Suppressor macrophage (primary cell): ENCODE measurements at regions not wholly inside any gene's neighbourhood (a gene's known extent, or its start where the extent isn't known, plus 50 kb on each side); places are given as distances from the start of the nearest gene placed in this dataset.
"Not testable (repeated sequence)": the region's sequence is repeated elsewhere in the genome, so short reads cannot be mapped to it uniquely, and the experiment has no call there.

Experiments
- DNase-seq, 4 experiments: peaks; one replicate each; pipeline ENCODE4 v3.0.0-alpha.2; 2020 to 2022

DNA sequence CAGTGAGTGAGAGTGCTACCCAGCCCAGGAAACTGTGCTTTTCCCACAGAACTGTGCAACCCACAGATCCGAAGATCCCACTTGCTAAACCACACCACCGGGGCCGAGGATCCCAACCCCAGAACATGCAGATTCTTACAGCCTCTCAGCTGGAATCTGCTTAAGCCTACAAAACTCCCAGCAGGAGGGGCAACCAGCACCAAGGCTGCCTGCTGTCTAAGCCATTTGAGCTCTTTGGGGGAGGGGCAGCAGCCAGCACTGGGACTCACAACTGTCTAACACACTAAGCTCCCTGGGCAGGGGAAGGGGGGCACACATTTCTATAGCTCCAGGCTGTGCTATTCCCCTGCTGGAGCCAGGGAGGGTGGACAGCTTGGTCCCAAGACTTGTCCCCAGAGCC lies 529.9 kb downstream of the XPNPEP1 start:
- DNase-seq, result no peak

DNA sequence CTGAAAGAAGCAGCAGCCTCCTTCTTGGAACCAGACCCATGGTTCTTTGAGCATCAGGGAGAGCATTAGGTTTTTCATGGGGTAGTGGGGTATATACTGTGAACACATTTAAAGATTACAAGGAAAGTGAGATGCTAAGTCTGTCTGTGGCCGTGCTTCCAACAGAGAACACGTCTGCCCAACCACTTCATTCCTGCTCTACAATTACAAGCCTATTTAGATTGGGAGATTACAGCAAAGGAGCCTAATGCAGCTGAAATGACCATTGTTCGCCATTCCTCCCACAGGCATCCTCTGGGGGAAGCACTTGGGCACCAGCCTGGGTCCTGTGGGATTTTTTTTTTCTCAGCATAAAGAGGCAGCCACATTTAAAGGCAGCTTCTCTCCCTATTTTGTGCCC lies 536.4 kb downstream of the XPNPEP1 start:
- no peak for DNase-seq

DNA sequence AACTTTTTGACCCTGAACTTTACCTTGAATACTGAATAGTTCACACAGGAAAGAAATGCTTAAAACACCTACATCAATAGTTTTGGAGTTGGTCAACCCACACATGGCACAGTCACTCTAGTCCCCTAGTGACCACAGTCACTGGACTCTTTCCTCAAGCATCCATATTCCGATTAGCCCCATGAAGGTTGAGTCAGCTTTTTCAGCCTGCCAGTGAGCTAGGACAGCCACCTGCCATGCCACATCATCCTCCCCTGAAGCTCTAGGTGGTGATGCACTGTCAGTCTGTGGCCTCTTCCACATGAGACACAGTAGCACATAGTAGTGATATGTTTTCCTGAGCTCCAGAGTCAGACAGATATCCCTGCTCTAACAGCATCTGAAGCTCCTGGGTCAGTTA lies 537.2 kb downstream of the XPNPEP1 start:
- no peak for DNase-seq

DNA sequence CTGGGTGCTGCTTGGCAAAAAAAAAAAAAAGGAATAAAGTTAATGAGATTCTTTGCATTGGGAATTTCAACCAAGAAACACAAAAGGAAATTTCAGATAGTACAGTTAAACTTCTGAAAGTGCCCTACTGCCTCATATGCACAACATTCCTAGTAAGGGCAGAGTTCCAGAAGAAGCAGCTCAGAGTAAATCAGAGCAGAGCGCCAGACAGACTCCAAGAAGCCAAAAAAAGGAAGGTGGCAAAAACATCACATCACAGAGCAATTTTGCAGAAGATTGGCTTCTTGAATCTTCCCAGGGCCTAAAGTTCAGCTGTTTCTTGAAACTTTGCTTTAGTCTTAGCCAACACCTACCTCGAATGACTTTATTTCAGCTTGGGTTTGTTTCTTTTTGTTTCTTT lies 544.1 kb downstream of the XPNPEP1 start:
- DNase-seq, result no peak

DNA sequence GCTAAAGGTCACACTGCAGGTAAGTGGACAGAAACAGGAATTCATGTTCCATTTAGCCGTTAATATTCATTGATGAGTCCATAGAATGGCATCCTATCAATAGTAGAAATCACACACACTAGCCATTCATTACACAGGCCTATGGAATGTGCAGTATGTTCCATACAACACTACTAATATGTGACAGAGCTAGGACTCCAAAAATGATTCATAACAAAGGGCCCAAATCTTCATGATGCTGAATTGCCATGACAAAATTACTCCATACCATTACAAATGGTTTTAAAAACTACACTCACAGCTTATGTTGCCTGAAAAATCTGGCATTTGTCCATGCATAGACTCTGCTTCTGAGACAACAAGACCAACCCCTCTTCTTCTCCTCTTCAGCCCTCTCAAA lies 549.1 kb downstream of the XPNPEP1 start:
- no peak for DNase-seq

DNA sequence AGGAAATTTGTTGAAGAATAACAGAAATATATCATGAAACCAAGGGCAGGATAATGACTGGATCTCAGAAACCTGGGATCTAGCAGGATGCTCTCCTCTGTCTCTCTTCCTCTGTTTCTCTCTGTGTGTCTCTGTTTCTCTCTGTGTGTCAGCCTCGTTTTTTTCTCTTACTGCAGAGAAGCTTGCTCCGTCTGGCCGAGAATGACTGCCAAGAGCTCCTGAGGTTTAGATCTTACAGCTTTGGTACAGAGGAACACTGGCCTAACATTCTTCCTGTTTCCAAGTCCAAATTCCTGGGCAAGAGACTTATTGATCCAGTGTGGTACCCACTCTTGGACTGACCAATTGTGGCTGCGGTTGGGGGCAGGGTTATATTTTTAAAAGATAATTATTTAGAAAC lies 564.0 kb downstream of the XPNPEP1 start:
- DNase-seq, result no peak

DNA sequence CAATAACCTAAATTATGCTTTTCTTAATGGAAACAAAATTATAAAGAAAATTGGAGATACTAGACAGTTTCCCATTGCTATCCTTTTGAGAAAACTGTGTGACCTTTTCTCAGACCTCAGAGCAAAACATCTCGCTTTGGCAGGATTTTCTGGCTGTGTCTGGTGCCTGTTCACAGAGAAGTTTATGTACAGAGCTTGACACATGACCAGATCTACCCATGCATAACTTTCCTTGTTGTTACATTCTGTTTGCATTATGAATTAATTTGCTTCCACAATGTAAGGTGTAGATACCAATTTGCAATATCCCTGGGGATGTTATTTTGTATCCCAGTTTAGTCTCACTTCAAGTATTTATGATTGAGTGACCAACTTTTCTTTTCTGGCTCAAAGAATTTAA lies 565.0 kb downstream of the XPNPEP1 start:
- no peak for DNase-seq

DNA sequence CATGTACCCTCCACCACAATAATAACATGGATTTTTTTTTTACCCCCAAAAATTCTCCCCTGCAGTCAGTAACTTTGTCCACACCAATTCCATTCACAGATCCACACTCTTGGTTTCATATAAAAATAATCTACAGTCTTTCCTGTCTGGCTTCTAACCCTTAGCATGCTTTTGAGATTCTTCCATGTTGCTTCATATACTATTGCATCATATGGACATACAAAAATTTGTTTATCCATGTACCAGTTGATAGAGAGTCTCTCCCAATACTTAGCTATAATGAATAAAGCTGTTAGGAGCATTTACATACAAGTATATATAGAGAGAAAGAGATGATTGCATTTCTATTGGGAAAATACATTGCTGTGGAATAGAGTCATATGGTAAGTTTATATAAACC lies 575.0 kb downstream of the XPNPEP1 start:
- no peak for DNase-seq

DNA sequence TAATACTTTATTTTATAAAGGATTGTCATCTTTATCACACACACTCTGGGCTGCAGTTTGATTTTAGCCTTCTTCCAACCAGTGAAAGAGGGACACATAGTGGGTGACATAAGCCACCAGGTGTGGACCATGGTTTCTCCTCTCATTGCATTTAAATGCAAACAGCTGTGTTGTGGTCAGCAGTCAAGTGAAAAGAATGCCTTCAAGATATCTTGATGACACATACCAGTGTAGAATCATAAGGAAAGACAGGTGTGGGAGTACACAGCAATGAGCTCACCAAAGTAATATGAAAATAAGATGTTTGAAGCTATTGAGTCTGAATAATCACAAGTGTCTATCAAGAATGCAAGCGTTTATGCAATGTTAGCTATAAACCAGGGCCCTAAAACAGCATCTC lies 580.0 kb downstream of the XPNPEP1 start:
- DNase-seq, result no peak

DNA sequence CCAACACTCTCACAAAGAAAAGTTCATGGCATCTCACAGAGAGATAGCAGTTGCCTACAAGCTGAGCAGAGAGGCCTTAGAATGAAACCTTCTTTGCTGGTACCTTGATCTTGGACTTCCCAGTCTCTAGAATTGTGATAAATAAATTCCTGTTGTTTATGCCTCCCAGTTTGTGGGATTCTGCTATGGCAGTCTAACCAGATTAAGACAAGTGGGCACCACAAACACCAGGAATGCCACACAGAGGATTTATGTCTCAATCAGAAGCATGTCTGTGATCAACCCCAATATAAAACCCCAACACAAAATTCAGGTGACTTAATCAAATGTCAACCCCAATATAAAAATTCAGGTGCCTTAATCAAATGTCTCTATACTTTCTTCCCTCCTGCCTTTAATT lies 581.3 kb downstream of the XPNPEP1 start:
- no peak for DNase-seq

DNA sequence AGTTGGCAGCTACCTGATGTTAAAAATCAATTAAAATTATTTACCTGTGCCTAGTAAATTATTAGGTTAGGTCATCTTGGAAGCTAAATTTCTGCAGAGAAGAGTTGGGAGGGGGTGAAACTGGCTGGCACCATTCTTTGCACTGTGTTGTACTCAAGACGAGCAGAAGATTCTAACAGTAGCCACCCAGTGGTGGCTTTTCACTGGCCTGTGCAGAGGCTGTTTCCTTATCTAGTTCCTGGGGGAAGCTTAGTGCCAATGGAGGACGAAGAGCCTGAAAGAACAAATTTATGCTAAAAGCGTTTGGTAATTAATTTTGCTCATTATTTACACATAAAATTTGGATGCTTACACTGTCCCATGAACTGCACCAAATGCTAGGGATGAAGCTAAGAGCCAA lies 595.3 kb downstream of the XPNPEP1 start:
- DNase-seq, result no peak

DNA sequence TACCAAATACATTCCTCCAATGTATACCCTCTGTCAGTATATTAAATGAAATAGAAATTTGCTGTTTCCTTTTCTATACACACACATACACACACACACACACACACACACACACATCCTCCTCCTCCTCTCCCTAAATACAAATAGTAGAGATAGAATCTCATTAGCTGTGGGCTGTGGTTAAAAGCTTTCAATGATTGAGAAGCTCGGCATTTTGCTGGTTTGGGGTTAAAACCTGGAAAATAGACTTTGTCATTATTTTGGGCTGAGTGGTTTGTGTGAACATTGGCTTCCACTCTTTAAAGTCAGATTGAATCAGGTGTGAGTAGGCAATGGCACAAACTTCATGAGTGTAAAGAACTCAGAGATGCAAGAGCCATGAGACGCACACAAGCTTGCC lies 596.0 kb downstream of the XPNPEP1 start:
- DNase-seq, result no peak

DNA sequence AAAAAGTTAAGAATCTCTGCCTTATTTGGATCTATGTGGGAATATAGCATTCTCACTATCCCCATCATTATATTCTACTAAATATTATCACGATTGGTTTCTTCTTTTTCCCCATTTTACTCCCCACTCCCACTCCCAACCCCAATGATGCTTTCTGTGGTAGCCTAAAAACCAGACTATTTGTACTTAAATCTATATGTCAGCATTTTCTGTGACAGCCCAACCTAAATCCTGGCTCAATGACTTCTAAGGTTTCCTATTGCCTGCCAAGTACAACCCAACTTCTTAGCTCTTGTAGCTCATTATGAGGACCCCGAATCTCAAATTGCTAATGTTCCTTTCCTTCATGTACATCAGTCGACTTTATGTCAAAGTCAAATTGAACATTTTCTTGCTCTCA lies 598.6 kb downstream of the XPNPEP1 start:
- DNase-seq, result no peak

DNA sequence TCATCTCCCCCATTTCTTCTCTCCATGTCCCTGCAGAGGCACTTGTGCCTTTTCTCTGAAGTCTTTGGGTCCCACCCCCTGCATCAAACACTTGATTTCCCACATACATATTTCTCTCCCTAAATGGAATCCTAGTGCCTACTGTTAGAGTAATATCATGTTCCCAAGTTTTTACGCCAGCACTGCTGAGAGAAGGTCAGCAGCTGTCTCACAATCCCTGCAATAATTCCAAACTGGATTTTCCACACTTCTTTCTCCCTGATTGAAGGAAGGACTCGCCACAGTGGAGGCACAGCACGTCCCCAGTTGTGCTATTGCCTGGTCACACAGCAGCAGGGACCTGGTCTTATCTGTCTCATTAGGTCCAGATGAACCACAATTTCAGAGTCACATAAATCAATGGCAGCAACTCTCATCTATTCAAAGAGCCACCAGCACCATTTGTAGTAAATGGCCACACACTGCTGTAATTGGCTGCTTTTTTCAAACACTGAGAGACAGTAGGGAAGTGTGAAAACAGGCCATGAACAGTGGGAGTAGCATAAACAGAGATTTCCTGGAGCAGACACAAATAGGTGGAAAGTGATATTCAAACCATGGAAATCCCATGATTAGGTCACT lies 605.5 kb downstream of the XPNPEP1 start:
- no peak for DNase-seq

DNA sequence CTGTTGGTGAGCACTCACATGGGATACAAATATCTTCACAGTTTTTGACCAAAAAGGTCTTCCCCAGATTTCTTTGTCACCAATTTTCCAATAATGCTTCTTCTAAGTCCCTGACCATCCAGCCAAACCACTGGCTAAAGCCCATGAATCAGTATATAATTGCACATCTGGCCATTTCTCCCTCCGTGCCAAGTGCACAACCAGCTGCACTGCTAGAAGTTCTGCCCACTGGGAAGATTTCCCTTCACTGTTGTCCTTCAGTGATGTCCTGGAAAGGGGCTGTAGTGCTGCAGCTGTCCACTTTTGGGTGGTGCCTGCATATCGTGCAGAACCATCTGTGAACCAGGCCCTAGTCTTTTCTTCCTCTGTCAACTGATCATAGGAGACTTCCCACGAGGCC lies 609.3 kb downstream of the XPNPEP1 start:
- DNase-seq, result not testable (repeated sequence)

DNA sequence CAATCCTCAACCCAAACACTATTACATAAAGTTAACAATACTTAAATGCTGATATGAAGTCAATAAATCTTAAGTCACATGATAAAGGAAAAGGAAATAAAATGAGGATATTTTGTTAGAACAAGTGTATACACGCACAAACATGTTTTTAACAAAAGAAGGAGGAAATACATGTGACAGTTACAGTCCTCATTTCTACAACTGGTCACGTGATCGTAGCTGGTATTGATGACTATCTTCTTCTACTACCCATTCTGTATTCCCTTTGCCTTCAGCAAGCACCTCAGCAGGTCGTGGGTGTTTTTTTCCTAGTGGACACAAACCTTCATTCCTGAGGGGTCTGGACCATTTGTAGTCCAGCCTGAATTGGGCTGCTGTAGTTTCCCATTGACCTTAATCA lies 610.8 kb downstream of the XPNPEP1 start:
- not testable (repeated sequence) for DNase-seq

DNA sequence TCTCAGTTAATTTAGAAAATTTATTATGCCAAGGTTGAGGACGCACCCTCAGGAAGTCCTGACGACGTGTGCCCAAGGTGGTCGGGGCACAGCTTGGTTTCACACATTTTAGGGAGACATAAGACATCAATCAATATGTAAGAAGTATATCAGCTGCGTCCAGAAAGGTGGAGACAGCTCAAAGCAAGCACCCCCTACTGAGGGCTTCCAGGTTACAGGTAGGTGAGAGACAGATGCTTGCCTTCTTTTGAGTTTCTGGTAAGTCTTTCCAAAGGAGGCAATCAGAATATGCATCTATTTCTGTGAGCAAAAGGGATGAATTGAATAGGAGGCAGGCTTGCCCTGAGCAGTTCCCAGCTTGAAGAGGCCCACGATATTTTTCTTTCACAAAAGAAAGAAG lies 614.3 kb downstream of the XPNPEP1 start:
- no peak for DNase-seq

DNA sequence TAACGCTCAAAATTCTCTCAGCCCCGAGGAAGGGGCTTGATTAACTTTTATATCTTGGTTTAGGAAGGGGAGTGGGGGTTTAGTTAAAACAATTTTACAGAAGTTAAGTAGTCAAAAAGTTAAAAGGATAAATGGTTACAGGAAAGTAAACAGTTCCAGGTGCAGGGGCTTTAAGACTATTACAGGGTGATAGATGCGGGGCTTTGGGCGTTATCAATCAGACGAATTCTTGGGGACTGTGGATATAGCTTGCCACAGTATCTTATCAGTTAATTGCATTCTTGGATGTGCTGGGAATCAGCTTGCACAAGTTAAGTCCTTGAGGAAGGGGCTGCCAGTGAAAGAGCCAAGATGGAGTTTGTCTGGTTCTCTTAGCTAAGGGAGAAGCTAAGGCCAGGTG lies 616.2 kb downstream of the XPNPEP1 start:
- DNase-seq, result not testable (repeated sequence)

DNA sequence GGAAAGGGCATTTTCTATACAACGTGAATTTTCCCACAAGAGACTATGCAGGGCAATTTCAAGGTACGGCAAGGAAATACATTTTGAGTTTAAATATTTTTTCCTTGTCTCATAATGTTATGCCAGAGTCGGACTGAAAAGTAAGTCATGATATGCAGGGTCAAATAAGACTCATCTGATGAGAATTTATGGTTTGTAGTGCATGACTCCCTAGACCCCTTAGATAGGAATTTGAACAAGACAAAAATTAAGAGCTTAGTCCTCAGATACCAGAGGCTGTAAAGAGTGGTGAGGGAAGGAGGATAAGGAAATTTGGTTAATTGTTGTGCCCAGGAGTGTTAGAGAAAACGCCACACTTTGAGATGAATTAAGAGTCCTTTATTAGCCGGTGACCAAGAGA lies 616.6 kb downstream of the XPNPEP1 start:
- no peak for DNase-seq

DNA sequence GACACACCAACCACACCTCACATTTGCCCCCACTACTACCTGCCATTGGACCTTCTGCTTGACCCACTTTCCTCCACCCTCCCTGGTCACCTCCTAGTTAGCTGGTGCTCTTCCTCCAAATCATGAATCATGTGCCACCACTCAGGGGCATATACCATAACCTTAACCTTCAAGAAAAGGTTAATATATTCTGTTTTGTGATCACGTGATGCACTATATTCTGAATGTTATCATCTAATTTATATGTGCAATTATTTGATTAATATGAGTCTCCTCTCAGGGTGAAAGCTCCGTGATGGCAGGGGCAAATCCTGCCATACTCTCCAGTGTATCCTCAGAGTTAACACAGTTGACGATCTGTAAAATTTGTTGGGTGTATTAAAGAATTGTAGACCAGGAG lies 635.5 kb downstream of the XPNPEP1 start:
- no peak for DNase-seq

DNA sequence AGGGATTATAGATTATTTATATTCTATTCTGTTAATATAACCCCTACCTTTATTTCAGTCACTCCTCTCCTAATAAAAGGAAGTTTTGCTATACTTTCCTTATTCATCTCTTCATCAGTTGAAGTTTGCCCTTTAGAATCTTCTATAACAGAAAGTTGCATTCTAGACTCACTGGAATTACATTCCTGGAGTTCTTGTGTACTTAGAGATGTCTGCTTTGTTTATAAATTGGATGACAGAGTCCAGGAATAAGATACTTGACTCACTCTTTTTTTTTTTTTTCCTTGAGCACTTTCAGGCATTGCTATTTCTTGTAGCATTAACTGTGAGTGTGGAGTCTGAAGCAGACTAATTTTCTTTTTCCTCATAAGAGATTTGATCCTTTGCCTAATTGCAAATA lies 640.8 kb downstream of the XPNPEP1 start:
- DNase-seq, result no peak

DNA sequence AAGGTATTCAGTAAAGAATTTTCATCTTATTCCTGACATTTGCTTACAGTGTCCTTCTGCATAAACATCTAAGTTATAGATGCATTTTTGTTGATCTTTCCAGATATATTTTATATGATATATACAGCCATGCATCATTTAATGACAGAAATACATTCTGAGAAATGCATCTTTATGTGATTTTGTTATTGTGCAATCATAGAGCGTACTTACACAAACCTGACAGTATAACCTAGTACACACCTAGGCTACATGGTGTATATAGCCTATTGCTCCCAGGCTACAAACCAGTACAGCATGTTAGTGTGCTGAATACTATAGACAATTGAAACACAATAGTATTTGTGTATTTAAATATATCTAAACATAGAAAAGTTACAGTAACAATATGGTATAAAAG lies 642.0 kb downstream of the XPNPEP1 start:
- DNase-seq, result no peak

DNA sequence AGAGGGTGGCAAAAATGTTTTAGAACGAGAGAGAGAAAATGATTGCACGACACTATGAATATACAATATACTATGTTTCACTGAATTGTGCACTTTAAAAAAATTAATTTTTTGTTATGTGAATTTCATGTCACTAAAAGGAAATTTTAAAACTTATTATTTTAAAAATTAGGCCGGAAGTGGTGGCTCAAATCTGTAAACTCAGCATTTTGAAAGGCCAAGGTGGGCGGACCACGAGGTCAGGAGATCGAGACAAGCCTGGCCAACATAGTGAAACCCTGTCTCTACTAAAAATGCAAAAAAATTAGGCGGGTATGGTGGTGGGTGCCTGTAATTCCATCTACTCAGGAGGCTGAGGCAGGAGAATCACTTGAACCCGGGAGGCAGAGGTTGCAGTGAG lies 642.5 kb downstream of the XPNPEP1 start:
- no peak for DNase-seq

DNA sequence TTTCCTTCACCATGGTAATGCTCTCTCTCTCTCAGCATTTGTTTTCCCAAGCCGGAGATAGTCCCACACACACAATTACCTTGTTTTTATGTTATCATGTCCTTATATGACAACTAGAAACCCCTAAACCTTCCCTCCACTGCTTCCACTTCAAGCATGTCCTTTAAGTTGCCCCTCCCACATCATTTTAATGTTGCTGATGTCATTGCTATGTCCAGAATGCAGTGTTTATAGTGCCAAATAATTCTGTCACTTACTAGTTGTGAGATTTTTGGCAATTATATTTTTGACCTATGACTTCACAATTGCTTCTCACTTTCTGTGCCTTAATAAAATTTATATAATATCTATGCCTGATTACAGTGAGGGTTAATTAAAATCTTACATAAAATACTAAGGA lies 645.9 kb downstream of the XPNPEP1 start:
- DNase-seq, result no peak

DNA sequence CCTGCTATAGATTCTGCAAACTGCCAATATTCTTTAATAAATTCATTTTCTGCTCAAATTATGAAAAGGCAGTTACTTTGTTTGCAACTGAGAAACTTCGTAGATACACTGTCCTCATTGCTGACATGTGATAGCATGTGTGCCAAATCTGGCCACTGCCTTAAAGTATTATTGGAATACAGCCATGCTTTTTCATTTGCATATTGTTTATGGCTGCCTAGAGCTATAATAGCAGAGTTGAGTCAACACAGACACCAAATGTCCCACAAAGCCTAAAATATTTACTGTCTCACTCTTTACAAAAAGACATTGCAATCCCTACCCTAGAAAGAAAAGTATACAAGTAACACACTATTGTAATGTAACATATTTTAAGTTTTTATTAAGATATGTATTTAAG lies 647.4 kb downstream of the XPNPEP1 start:
- DNase-seq, result no peak

DNA sequence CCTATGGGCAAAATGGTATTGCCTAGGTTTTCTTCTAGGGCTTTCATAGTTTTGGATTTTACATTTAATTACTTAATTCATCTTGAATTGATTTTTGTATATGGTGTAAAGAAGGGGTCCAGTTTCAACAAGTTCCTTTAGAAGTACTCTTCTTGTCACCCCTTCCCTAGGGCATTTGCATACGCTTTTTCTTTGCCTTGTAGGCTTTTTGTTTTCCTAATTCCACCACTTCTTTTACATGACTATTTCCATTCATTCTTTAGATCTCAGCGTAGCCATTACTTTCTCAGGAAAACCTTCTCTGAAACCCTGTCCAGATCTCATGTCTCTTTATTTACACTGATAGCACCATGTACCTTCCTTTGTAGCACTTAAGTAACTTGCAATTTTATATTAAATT lies 648.6 kb downstream of the XPNPEP1 start:
- DNase-seq, result no peak
